ENCODE measurements at regions not wholly inside any gene's neighbourhood (a gene's known extent, or its start where the extent isn't known, plus 50 kb on each side); places are given as distances from the start of the nearest gene placed in this dataset.

DNA sequence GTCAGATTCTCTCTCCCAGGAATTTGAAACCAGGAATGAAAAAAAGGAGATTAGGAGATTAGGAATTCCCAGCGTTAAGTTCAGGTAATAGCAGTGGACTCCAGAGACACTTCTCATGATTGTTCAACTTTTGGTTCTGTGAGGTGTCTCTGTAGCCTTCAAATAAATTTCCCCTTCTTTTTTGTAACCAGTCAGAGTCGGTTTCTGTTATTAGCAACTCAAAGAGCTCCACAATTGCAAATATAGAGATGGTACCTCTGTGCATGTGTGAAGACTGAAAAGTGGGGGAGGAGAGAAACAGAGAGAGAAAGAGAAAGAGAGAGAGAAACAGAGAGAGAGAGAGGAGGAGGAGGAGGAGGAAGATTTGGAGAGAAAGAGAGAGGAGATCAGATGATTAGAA, 112.8 kb upstream of the STEAP1B start:
- Histone ChIP-seq H3K9me3 (ENCODE audit: insufficient read depth, low read depth, low read length) (no peaks in the 10 kb centered on the region), H3K79me2 (ENCODE audit: control insufficient read depth, insufficient read depth, low read length, poor library complexity) (no peaks in the 10 kb centered on the region), H4K91ac (ENCODE audit: low read depth, low read length) (no peak overlapping the region), H2BK12ac (ENCODE audit: low read length) (no peak overlapping the region), H3K4me2 (ENCODE audit: low read length) (no peak overlapping the region), H4K8ac (ENCODE audit: low read depth, low read length) (no peak overlapping the region), H3K27ac (ENCODE audit: low read depth, low read length) (no peak overlapping the region), H3K79me1 (ENCODE audit: low read length) (no peaks in the 10 kb centered on the region), H3K4me1 (ENCODE audit: control insufficient read depth in 1 of 2, insufficient read depth in 2 of 2, low read length in 2 of 2) (no peaks in the 10 kb centered on the region), H4K12ac (ENCODE audit: low read depth, low read length) (no peak overlapping the region), H3K23ac (ENCODE audit: low read length) (no peak overlapping the region), H3K18ac (ENCODE audit: low read length) (no peak overlapping the region), H3K9ac (ENCODE audit: low read length) (no peak overlapping the region), H3K27me3 (ENCODE audit: insufficient read depth, low read length) (no peaks in the 10 kb centered on the region), H2BK5ac (ENCODE audit: low read depth, low read length, poor library complexity) (no peak overlapping the region), H2BK120ac (ENCODE audit: insufficient read depth, low read length, poor library complexity) (no peak overlapping the region), H3K36me3 (ENCODE audit: control insufficient read depth in 1 of 2, insufficient read depth in 2 of 2, low read length in 2 of 2) (no peaks in the 10 kb centered on the region), H3K4ac (ENCODE audit: low read depth, low read length) (no peak overlapping the region), H3K4me3 (ENCODE audit: low read depth, low read length) (no peak overlapping the region), H2AFZ (ENCODE audit: insufficient read depth, low read length, poor library complexity) (no peak overlapping the region), H3K14ac (ENCODE audit: low read length) (no peak overlapping the region), H2AK5ac (ENCODE audit: low read length) (no peak overlapping the region)
- WGBS (ENCODE audit: extremely low coverage, insufficient coverage, insufficient read length), result no CpG with 5 or more reads among the region's 2 CpGs
- DNase-seq, result peak in 1 of 2 donors; percentile 67

DNA sequence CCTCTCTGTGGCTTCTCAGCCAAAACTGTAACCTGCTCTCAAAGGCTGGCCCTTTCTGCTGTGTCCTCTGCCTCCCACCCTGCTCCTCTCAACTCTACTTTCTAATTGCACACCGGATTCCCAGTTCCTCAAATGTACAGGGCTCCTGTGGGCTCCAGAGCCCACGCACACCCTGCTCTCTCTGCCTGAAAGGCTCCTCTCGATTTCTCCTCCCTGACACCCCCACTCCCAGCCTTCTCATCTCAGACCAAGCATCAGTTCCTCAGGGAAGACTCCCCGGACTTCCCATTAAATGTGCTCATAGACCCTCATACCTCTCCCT, 111.7 kb upstream of the STEAP1B start:
- no peaks in the 10 kb centered on the region for H3K79me1 ChIP-seq (ENCODE audit: low read length)
- no peak overlapping the region for H4K8ac ChIP-seq (ENCODE audit: low read depth, low read length)
- peak overlapping the region; percentile 27 for H2BK5ac ChIP-seq (ENCODE audit: low read depth, low read length, poor library complexity)
- H4K12ac ChIP-seq (ENCODE audit: low read depth, low read length), result no peak overlapping the region
- H3K4me2 ChIP-seq (ENCODE audit: low read length), result no peak overlapping the region
- H3K9ac ChIP-seq (ENCODE audit: low read length), result no peak overlapping the region
- H3K27me3 ChIP-seq (ENCODE audit: insufficient read depth, low read length), result no peaks in the 10 kb centered on the region
- H2AFZ ChIP-seq (ENCODE audit: insufficient read depth, low read length, poor library complexity), result no peak overlapping the region
- H3K18ac ChIP-seq (ENCODE audit: low read length), result no peak overlapping the region
- no peak overlapping the region for H2AK5ac ChIP-seq (ENCODE audit: low read length)
- H3K36me3 ChIP-seq (ENCODE audit: control insufficient read depth in 1 of 2, insufficient read depth in 2 of 2, low read length in 2 of 2), result no peaks in the 10 kb centered on the region
- WGBS (ENCODE audit: extremely low coverage, insufficient coverage, insufficient read length), result no CpG with 5 or more reads among the region's 4 CpGs
- H3K9me3 ChIP-seq (ENCODE audit: insufficient read depth, low read depth, low read length), result no peaks in the 10 kb centered on the region
- no peak overlapping the region for H3K14ac ChIP-seq (ENCODE audit: low read length)
- no peaks in the 10 kb centered on the region for H3K4me1 ChIP-seq (ENCODE audit: control insufficient read depth in 1 of 2, insufficient read depth in 2 of 2, low read length in 2 of 2)
- DNase-seq, result no peak
- no peak overlapping the region for H3K4me3 ChIP-seq (ENCODE audit: low read depth, low read length)
- no peak overlapping the region for H3K23ac ChIP-seq (ENCODE audit: low read length)
- H3K27ac ChIP-seq (ENCODE audit: low read depth, low read length), result no peak overlapping the region
- no peaks in the 10 kb centered on the region for H3K79me2 ChIP-seq (ENCODE audit: control insufficient read depth, insufficient read depth, low read length, poor library complexity)
- H2BK120ac ChIP-seq (ENCODE audit: insufficient read depth, low read length, poor library complexity), result no peak overlapping the region
- H4K91ac ChIP-seq (ENCODE audit: low read depth, low read length), result no peak overlapping the region
- no peak overlapping the region for H2BK12ac ChIP-seq (ENCODE audit: low read length)
- H3K4ac ChIP-seq (ENCODE audit: low read depth, low read length), result no peak overlapping the region

DNA sequence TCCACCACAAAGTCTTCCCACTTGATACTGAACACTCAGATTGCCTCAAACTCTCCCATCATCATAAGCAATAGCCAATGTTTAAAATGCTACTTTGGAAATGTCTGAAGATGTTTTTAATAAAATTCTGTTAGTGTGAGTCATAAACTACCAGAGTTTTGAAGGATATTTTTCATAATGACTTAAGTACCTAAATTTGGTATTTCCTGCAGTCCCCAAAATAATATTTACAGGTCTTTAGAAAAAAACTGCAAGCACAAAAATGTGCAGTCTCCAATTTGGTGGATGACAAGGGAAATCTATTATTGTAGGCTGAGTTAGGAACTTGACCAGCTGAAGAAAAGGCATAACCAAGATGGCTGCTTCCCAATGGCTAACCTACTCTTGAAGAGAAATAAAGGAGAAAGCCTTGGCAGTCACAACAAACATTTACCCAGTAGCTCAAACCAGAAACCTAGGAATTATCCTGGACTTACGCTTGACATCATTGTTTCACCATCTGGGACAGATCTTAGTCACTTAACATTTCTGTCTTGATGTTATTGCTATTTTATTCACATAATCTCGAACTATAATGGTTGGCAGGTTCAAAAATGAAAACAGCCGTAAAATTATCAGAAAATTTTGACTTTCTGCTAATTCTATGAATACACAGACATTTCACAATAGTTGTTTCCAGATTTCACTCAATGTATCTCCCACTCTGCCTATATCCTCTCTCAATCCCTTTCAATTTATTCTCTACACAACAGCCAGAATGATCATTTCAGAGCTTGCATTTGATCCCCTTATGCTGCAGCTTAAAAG, 111.2 kb upstream of the STEAP1B start:
- Histone ChIP-seq H2AFZ (ENCODE audit: insufficient read depth, low read length, poor library complexity) (no peak overlapping the region), H3K4ac (ENCODE audit: low read depth, low read length) (no peak overlapping the region), H3K4me1 (ENCODE audit: control insufficient read depth in 1 of 2, insufficient read depth in 2 of 2, low read length in 2 of 2) (no peaks in the 10 kb centered on the region), H2BK120ac (ENCODE audit: insufficient read depth, low read length, poor library complexity) (no peak overlapping the region), H3K27ac (ENCODE audit: low read depth, low read length) (no peak overlapping the region), H3K79me2 (ENCODE audit: control insufficient read depth, insufficient read depth, low read length, poor library complexity) (no peaks in the 10 kb centered on the region), H3K23ac (ENCODE audit: low read length) (no peak overlapping the region), H3K18ac (ENCODE audit: low read length) (no peak overlapping the region), H3K79me1 (ENCODE audit: low read length) (no peaks in the 10 kb centered on the region), H3K4me2 (ENCODE audit: low read length) (no peak overlapping the region), H2BK12ac (ENCODE audit: low read length) (no peak overlapping the region), H3K36me3 (ENCODE audit: control insufficient read depth in 1 of 2, insufficient read depth in 2 of 2, low read length in 2 of 2) (no peaks in the 10 kb centered on the region), H3K4me3 (ENCODE audit: low read depth, low read length) (no peak overlapping the region), H3K9ac (ENCODE audit: low read length) (no peak overlapping the region), H3K27me3 (ENCODE audit: insufficient read depth, low read length) (no peaks in the 10 kb centered on the region), H4K12ac (ENCODE audit: low read depth, low read length) (no peak overlapping the region), H4K91ac (ENCODE audit: low read depth, low read length) (no peak overlapping the region), H3K14ac (ENCODE audit: low read length) (no peak overlapping the region), H2AK5ac (ENCODE audit: low read length) (no peak overlapping the region), H3K9me3 (ENCODE audit: insufficient read depth, low read depth, low read length) (no peaks in the 10 kb centered on the region), H2BK5ac (ENCODE audit: low read depth, low read length, poor library complexity) (no peak overlapping the region), H4K8ac (ENCODE audit: low read depth, low read length) (no peak overlapping the region)
- no peak for DNase-seq
- WGBS (ENCODE audit: extremely low coverage, insufficient coverage, insufficient read length), result no CpG with 5 or more reads among the region's 3 CpGs

DNA sequence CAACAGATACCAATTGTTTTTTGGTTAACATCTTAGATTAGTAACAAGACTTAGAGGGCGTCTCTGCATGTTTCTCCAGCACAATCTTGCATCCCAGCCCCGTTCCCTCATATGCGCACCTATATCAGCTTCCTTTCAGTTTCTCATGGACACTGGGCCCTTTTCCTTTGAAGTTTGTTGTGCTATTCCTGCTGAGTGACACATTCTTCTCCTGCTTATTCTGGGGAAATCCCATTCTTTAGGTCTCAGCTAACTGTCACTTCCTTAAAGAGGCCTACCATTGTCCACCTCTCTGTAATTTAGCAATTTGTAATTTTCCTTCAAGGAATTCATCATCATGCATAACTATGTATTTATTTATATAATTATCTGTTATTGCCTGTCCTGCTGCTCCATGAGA, 110.3 kb upstream of the STEAP1B start:
- Histone ChIP-seq H2BK12ac (ENCODE audit: low read length) (no peak overlapping the region), H2AK5ac (ENCODE audit: low read length) (no peak overlapping the region), H3K79me1 (ENCODE audit: low read length) (no peaks in the 10 kb centered on the region), H4K12ac (ENCODE audit: low read depth, low read length) (no peak overlapping the region), H3K9me3 (ENCODE audit: insufficient read depth, low read depth, low read length) (no peaks in the 10 kb centered on the region), H3K23ac (ENCODE audit: low read length) (no peak overlapping the region), H4K8ac (ENCODE audit: low read depth, low read length) (no peak overlapping the region), H3K4me1 (ENCODE audit: control insufficient read depth in 1 of 2, insufficient read depth in 2 of 2, low read length in 2 of 2) (no peaks in the 10 kb centered on the region), H3K18ac (ENCODE audit: low read length) (no peak overlapping the region), H3K79me2 (ENCODE audit: control insufficient read depth, insufficient read depth, low read length, poor library complexity) (no peaks in the 10 kb centered on the region), H2BK120ac (ENCODE audit: insufficient read depth, low read length, poor library complexity) (no peak overlapping the region), H3K4ac (ENCODE audit: low read depth, low read length) (no peak overlapping the region), H3K9ac (ENCODE audit: low read length) (no peak overlapping the region), H2BK5ac (ENCODE audit: low read depth, low read length, poor library complexity) (no peak overlapping the region), H3K27ac (ENCODE audit: low read depth, low read length) (no peak overlapping the region), H3K4me3 (ENCODE audit: low read depth, low read length) (no peak overlapping the region), H2AFZ (ENCODE audit: insufficient read depth, low read length, poor library complexity) (no peak overlapping the region), H3K27me3 (ENCODE audit: insufficient read depth, low read length) (no peaks in the 10 kb centered on the region), H3K14ac (ENCODE audit: low read length) (no peak overlapping the region), H3K4me2 (ENCODE audit: low read length) (no peak overlapping the region), H3K36me3 (ENCODE audit: control insufficient read depth in 1 of 2, insufficient read depth in 2 of 2, low read length in 2 of 2) (no peaks in the 10 kb centered on the region), H4K91ac (ENCODE audit: low read depth, low read length) (no peak overlapping the region)
- no peak for DNase-seq
- WGBS (ENCODE audit: extremely low coverage, insufficient coverage, insufficient read length), result no CpG with 5 or more reads among the region's 3 CpGs

Measured in trophoblast cell (in vitro differentiated cells and primary cell).